Lower leg skin (tissue), 3 donors: ENCODE measurements at regions not wholly inside any gene's neighbourhood (a gene's known extent, or its start where the extent isn't known, plus 50 kb on each side); places are given as distances from the start of the nearest gene placed in this dataset.

ENCODE experiments used
- CTCF ChIP-seq, 3 donors: fragments of 450-650 bp; IDR thresholded peaks; one replicate each; pipeline ENCODE4 v1.5.1; 2016; ENCODE audit warnings: antibody characterized with exemption in 3 of 3, mild to moderate bottlenecking in 3 of 3, moderate library complexity in 2 of 3
- POLR2A ChIP-seq, 2 donors: fragments of 450-650 bp; IDR thresholded peaks; one replicate each; pipeline ENCODE4 v1.6.1; 2016 to 2017; ENCODE audit warnings: antibody characterized with exemption in 2 of 2, mild to moderate bottlenecking in 1 of 2, moderate library complexity in 1 of 2

GRCh38 chr6:21846541-21847451, 253.2 kb downstream of the SOX4 start:
- no peak for TF ChIP-seq POLR2A (IDR thresholded peaks at IDR 0.05)
- TF ChIP-seq CTCF (IDR thresholded peaks at IDR 0.05), result no peak
